Spleen (tissue), 11 donors: ENCODE measurements at regions not wholly inside any gene's neighbourhood (a gene's known extent, or its start where the extent isn't known, plus 50 kb on each side); places are given as distances from the start of the nearest gene placed in this dataset.

ENCODE experiments used
- DNase-seq: peaks from one replicate; pipeline ENCODE4 v3.0.0-alpha.2; 2020
- H3K27ac ChIP-seq, 8 donors: fragments of 200-600 bp; sonication (generic) in 7 of 8; 1 replicate in 4 of 8; 2 replicates in 4 of 8; pipeline versions ENCODE4 v1.5.0 to v1.8.0; 2016 to 2021; ENCODE audit warnings: inconsistent platforms in 4 of 8, mild to moderate bottlenecking in 4 of 8, moderate library complexity in 1 of 8
- H3K27me3 ChIP-seq, 7 donors: fragments of 200-600 bp; sonication (generic) in 6 of 7; replicated peaks in 1 of 7; 1 replicate in 4 of 7; 2 replicates in 3 of 7; pipeline versions ENCODE4 v1.5.0 to v1.8.0; 2016 to 2021; ENCODE audit warnings: inconsistent platforms in 3 of 7, mild to moderate bottlenecking in 1 of 7
- H3K36me3 ChIP-seq, 6 donors: fragments of 200-600 bp; sonication (generic) in 5 of 6; 1 replicate in 4 of 6; 2 replicates in 2 of 6; pipeline versions ENCODE4 v1.5.0 to v1.8.0; 2016 to 2021; ENCODE audit warnings: inconsistent platforms in 2 of 6
- H3K4me1 ChIP-seq, 6 donors: fragments of 200-600 bp; sonication (generic) in 5 of 6; 1 replicate in 3 of 6; 2 replicates in 3 of 6; pipeline versions ENCODE4 v1.5.0 to v1.8.0; 2016 to 2021; ENCODE audit warnings: inconsistent platforms in 3 of 6
- H3K4me3 ChIP-seq, 8 donors: fragments of 200-600 bp; sonication (generic) in 7 of 8; 1 replicate in 4 of 8; 2 replicates in 4 of 8; pipeline versions ENCODE4 v1.5.0 to v1.8.0; 2016 to 2021; ENCODE audit warnings: inconsistent platforms in 4 of 8, mild to moderate bottlenecking in 4 of 8, moderate library complexity in 2 of 8
- H3K9me3 ChIP-seq, 8 donors: fragments of 200-600 bp; sonication (generic) in 7 of 8; 1 replicate in 4 of 8; 2 replicates in 4 of 8; pipeline versions ENCODE4 v1.5.0 to v1.8.0; 2016 to 2021; ENCODE audit warnings: inconsistent platforms in 4 of 8
- CTCF ChIP-seq, 11 experiments: fragments of 200-600 bp in 7 of 11; fragments of 450-650 bp in 4 of 11; sonication (generic) in 4 of 11; IDR thresholded peaks in 8 of 11; conservative IDR thresholded peaks in 3 of 11; 1 replicate in 7 of 11; 2 replicates in 4 of 11; pipeline versions ENCODE4 v1.4.0 to v1.8.0; 2016 to 2021; ENCODE audit warnings: antibody characterized with exemption in 11 of 11, inconsistent platforms in 4 of 11, mild to moderate bottlenecking in 1 of 11
- POLR2A ChIP-seq, 3 donors: fragments of 450-650 bp; IDR thresholded peaks; one replicate each; pipeline ENCODE4 v1.5.1; 2017; ENCODE audit warnings: antibody characterized with exemption in 3 of 3, mild to moderate bottlenecking in 1 of 3
- POLR2AphosphoS5 ChIP-seq, 3 donors: sonication (generic); formaldehyde crosslinking; IDR thresholded peaks; one replicate each; pipeline ENCODE4 v1.5.1; 2017; ENCODE audit warnings: antibody characterized with exemption in 3 of 3
- WGBS, 5 donors: extraction: QIAGEN DNeasy Blood & Tissue Kit in 3 of 5; methylation state at CpG; one replicate each; pipeline versions ENCODE4 v1.1.5 to v1.1.7; 2013 to 2018; 5-methylcytosine and 5-hydroxymethylcytosine counted together
- intact Hi-C: fragments of 100-400 bp; cut with DNase I; formaldehyde crosslinking; loops from one replicate; pipeline ENCODE4 v1.15.0; 2023; ENCODE audit warnings: low total_unique reads
- donor health status: healthy with polysubstance abuse.
- donor health status: DM: no; HTN: no; CAD: no; lungs with moderate emphysema.
- donor health status: DM: no; HTN: no; CAD: no.
- donor health status: Bipolar disorder and iron deficiency.
- donor health status: healthy.
- donor health status: DM: no; HTN: no; CAD: no.
- donor health status: DM: yes; HTN: yes; CAD: no.

- 84 to 91% (median 86%) methylated on average over 10 of the region's 10 CpGs for WGBS, 5 donors
- no peak overlapping the region for H3K27ac ChIP-seq
- H3K4me3 ChIP-seq: no peak overlapping the region
- DNase-seq: no peak
- peaks cover 0 to 21% (median 0%) of the 10 kb centered on the region in 7 donors for H3K27me3 ChIP-seq
- TF ChIP-seq POLR2A (IDR thresholded peaks at IDR 0.05) (no peak), POLR2AphosphoS5 (IDR thresholded peaks at IDR 0.05) (no peak), CTCF (IDR thresholded peaks at IDR 0.05 in 8 of 11, conservative IDR thresholded peaks at IDR 0.05 in 3 of 11) (no peak)
- H3K36me3 ChIP-seq: no peaks in the 10 kb centered on the region
- intact Hi-C loops: no loop called here
- peaks cover 0 to 15% (median under 1%) of the 10 kb centered on the region in 8 donors for H3K9me3 ChIP-seq
- peaks cover 0 to 6% (median 0%) of the 10 kb centered on the region in 6 donors for H3K4me1 ChIP-seq
Measured at GRCh38 chr7:67599331-67600062, 602.9 kb downstream of the TYW1 start.

DNA sequence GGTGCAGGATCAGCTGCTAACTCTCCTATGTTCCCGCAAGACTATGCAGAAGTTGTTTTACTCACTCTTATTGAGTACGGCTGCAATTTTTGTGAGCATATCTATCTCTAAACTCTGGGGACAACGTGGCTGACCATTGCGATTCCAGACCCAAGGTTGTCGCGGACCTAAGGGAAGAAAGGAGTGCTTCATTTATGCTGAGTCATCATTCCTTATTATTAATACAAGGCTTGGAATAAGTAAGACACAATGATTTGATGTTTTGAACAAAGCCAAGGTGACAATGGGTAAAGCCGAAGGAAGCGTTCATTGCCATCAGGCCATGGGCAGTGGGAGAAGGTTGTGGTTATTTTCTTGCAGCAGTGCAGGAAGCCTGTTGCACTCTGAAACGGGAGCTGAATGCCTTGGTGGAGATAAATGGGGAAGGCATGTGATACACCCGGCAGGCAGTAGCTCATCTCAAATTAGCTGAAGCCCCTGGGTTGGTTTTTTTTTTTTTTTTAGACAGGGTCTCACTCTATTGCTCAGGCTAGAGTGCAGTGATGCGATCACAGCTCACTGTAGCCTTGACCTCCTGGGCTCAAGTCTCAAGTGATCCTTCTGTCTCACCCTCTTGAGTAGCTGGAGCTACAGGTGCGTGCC is 605.7 kb downstream of the TYW1 start:
- Histone ChIP-seq H3K4me3 (no peak overlapping the region), H3K36me3 (no peaks in the 10 kb centered on the region), H3K4me1 (peaks cover 0 to 6% (median 0%) of the 10 kb centered on the region in 6 donors), H3K27ac (no peak overlapping the region), H3K9me3 (peaks cover 0 to 39% (median 18%) of the 10 kb centered on the region in 8 donors), H3K27me3 (peaks cover 0 to 31% (median 0%) of the 10 kb centered on the region in 7 donors)
- no peak for TF ChIP-seq CTCF (IDR thresholded peaks at IDR 0.05 in 8 of 11, conservative IDR thresholded peaks at IDR 0.05 in 3 of 11)
- TF ChIP-seq POLR2A (IDR thresholded peaks at IDR 0.05): no peak
- no peak for TF ChIP-seq POLR2AphosphoS5 (IDR thresholded peaks at IDR 0.05)
- WGBS, 5 donors: 78 to 83% (median 79%) methylated on average over 12 of the region's 12 CpGs
- no peak for DNase-seq
- intact Hi-C loops: no loop called here

- H3K4me1 ChIP-seq: peaks cover 0 to 6% (median 0%) of the 10 kb centered on the region in 6 donors
- DNase-seq: no peak
- H3K4me3 ChIP-seq: no peak overlapping the region
- H3K9me3 ChIP-seq: peaks cover 0 to 39% (median 18%) of the 10 kb centered on the region in 8 donors
- no peak overlapping the region for H3K27ac ChIP-seq
- no peaks in the 10 kb centered on the region for H3K36me3 ChIP-seq
- TF ChIP-seq POLR2A (IDR thresholded peaks at IDR 0.05): no peak
- TF ChIP-seq CTCF (IDR thresholded peaks at IDR 0.05 in 8 of 11, conservative IDR thresholded peaks at IDR 0.05 in 3 of 11): no peak
- no peak for TF ChIP-seq POLR2AphosphoS5 (IDR thresholded peaks at IDR 0.05)
- intact Hi-C loops: no loop called here
- H3K27me3 ChIP-seq: peaks cover 0 to 27% (median 0%) of the 10 kb centered on the region in 7 donors
- WGBS, 5 donors: 75 to 87% (median 84%) methylated on average over 2 of the region's 2 CpGs
Measured at GRCh38 chr7:67604461-67605386, 608.1 kb downstream of the TYW1 start.
